Loucy (cell line): ENCODE measurements at regions not wholly inside any gene's neighbourhood (a gene's known extent, or its start where the extent isn't known, plus 50 kb on each side); places are given as distances from the start of the nearest gene placed in this dataset.

Experiments
- H2AFZ ChIP-seq: fragments of 200-600 bp; sonication (generic); 2 replicates; pipeline ENCODE4 v1.6.0; 2016; ENCODE audit warnings: antibody characterized with exemption, mild to moderate bottlenecking, low read length, moderate library complexity
- H3F3A ChIP-seq: fragments of 200-600 bp; 2 replicates; pipeline ENCODE4 v1.6.0; 2016; ENCODE audit warnings: antibody characterized with exemption, low read depth, mild to moderate bottlenecking
- H3K27me3 ChIP-seq: fragments of 200-600 bp; sonication (generic); 2 replicates; pipeline ENCODE4 v1.6.1; 2014; ENCODE audit warnings: low read length, mild to moderate bottlenecking; ENCODE audit not compliant: insufficient read depth, poor library complexity, severe bottlenecking
- H3K36me3 ChIP-seq: fragments of 200-600 bp; sonication (generic); 2 replicates; pipeline ENCODE4 v1.6.1; 2016; ENCODE audit warnings: low read length; ENCODE audit not compliant: insufficient read depth
- H3K4me1 ChIP-seq: fragments of 200-600 bp; sonication (generic); 2 replicates; pipeline ENCODE4 v1.5.1; 2014; ENCODE audit warnings: low read length, mild to moderate bottlenecking; ENCODE audit not compliant: insufficient read depth, poor library complexity, severe bottlenecking
- H3K4me2 ChIP-seq: fragments of 200-600 bp; sonication (generic); 2 replicates; pipeline ENCODE4 v1.6.0; 2014; ENCODE audit warnings: antibody characterized with exemption, low read length, low read depth, mild to moderate bottlenecking; ENCODE audit not compliant: poor library complexity, severe bottlenecking
- H3K4me3 ChIP-seq: fragments of 200-600 bp; sonication (generic); 2 replicates; pipeline ENCODE4 v1.5.1; 2014; ENCODE audit warnings: low read length, mild to moderate bottlenecking, mixed read lengths; ENCODE audit not compliant: poor library complexity, severe bottlenecking
- H3K79me2 ChIP-seq: fragments of 200-600 bp; sonication (generic); 2 replicates; pipeline ENCODE4 v1.6.1; 2014; ENCODE audit warnings: low read length; ENCODE audit not compliant: insufficient read depth
- H3K9ac ChIP-seq: fragments of 200-600 bp; sonication (generic); 2 replicates; pipeline ENCODE4 v1.6.0; 2014; ENCODE audit warnings: mild to moderate bottlenecking, low read depth, low read length, moderate library complexity; ENCODE audit not compliant: poor library complexity, severe bottlenecking
- H3K9me2 ChIP-seq: fragments of 200-600 bp; sonication (generic); replicated peaks from 2 replicates; pipeline ENCODE4 v1.6.1; 2016; ENCODE audit warnings: low read depth, low read length, mixed read lengths
- H3K9me3 ChIP-seq: fragments of 200-600 bp; sonication (generic); 2 replicates; pipeline ENCODE4 v1.6.1; 2014; ENCODE audit warnings: mild to moderate bottlenecking, antibody characterized with exemption, low read length, low read depth; ENCODE audit not compliant: insufficient read depth
- H4K20me1 ChIP-seq: fragments of 200-600 bp; sonication (generic); 2 replicates; pipeline ENCODE4 v1.6.0; 2014; ENCODE audit warnings: antibody characterized with exemption, low read length, mild to moderate bottlenecking; ENCODE audit not compliant: insufficient read depth, poor library complexity, severe bottlenecking
- EZH2phosphoT487 ChIP-seq: fragments of 200-600 bp; IDR thresholded peaks from 2 replicates; pipeline ENCODE4 v1.6.1; 2018; ENCODE audit warnings: antibody characterized with exemption, mild to moderate bottlenecking, moderate library complexity, borderline replicate concordance
- TF ChIP-seq, protein P1 (sequence below): fragments of 200-600 bp; sonication (generic); conservative IDR thresholded peaks from 2 replicates; pipeline ENCODE4 v1.5.1; 2014; ENCODE audit warnings: mild to moderate bottlenecking, antibody characterized with exemption, low read length

DNA sequence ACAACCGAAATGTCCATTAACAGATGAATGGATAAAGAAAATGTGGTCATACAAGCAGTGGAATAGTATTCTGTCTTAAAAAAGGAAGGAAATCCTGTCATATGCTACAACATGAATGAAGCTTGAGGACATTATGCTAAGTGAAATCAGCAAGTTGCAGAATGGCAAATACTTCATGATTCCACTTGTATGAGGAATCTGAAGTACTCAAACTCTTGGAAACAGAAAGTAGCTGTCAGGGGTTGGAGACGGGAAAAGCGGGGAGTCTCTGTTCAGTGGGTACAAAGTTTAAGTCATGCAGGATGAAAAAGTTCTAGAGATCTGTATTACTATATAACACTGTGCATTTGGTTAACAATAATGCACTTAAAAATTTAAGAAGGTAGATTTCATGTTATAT, 209.0 kb upstream of the SIX2 start:
- Histone ChIP-seq H2AFZ (no peak overlapping the region), H4K20me1 (no peaks in the 10 kb centered on the region), H3K36me3 (no peaks in the 10 kb centered on the region), H3K9ac (no peak overlapping the region), H3K79me2 (no peaks in the 10 kb centered on the region), H3K4me1 (peaks cover 8% of the 10 kb centered on the region), H3K9me2 (no peaks in the 10 kb centered on the region), H3K4me2 (no peak overlapping the region), H3K4me3 (no peak overlapping the region), H3K9me3 (no peaks in the 10 kb centered on the region), H3F3A (no peaks in the 10 kb centered on the region), H3K27me3 (no peaks in the 10 kb centered on the region)
- TF ChIP-seq EZH2phosphoT487 = no peak
- TF ChIP-seq, protein P1, sequence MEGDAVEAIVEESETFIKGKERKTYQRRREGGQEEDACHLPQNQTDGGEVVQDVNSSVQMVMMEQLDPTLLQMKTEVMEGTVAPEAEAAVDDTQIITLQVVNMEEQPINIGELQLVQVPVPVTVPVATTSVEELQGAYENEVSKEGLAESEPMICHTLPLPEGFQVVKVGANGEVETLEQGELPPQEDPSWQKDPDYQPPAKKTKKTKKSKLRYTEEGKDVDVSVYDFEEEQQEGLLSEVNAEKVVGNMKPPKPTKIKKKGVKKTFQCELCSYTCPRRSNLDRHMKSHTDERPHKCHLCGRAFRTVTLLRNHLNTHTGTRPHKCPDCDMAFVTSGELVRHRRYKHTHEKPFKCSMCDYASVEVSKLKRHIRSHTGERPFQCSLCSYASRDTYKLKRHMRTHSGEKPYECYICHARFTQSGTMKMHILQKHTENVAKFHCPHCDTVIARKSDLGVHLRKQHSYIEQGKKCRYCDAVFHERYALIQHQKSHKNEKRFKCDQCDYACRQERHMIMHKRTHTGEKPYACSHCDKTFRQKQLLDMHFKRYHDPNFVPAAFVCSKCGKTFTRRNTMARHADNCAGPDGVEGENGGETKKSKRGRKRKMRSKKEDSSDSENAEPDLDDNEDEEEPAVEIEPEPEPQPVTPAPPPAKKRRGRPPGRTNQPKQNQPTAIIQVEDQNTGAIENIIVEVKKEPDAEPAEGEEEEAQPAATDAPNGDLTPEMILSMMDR = no peak

DNA sequence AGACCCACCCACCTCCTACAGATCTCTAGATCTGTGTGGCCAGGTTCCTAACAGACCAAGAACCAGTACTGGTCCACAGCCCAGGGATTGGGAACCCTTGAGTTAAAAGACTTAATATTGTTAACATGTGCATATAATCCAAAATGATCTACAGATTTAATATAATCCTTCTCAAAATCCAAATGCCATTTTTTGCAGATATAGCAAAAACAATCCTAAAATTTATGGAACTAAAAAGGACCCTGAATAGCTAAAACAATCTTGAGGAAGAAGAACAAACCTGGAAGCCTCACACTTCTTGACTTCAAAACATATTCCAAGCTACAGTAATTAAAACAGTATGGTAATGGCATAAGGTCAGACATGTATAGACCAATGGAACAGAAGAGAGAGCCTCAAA, 206.9 kb upstream of the SIX2 start:
- H3F3A ChIP-seq = no peaks in the 10 kb centered on the region
- no peaks in the 10 kb centered on the region for H3K36me3 ChIP-seq
- H3K9me2 ChIP-seq = no peaks in the 10 kb centered on the region
- H3K4me3 ChIP-seq = no peak overlapping the region
- no peak overlapping the region for H3K9ac ChIP-seq
- H4K20me1 ChIP-seq = no peaks in the 10 kb centered on the region
- no peak overlapping the region for H2AFZ ChIP-seq
- no peaks in the 10 kb centered on the region for H3K79me2 ChIP-seq
- H3K4me1 ChIP-seq = peaks cover 18% of the 10 kb centered on the region
- H3K4me2 ChIP-seq = no peak overlapping the region
- H3K9me3 ChIP-seq = no peaks in the 10 kb centered on the region
- H3K27me3 ChIP-seq = no peaks in the 10 kb centered on the region
- TF ChIP-seq, protein P1 = no peak
- no peak for TF ChIP-seq EZH2phosphoT487

DNA sequence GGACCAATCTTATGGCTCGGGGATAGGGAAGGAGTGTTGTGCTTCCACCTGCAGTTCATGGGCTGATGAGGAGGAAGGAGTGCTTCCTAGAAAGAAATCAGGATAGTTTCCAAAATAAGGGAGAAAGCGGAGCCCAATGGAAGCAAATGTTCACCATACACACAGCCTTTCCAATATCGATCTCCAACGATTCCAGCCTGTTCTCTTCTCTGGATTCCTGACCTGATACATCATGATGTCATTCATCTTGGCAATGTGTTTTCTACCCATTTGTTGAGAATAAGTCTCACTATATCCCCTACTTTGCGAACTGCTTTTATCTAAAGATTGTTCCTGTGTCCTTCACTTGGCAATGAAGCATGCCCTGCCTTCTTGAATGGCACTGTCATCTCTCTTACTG, 205.3 kb upstream of the SIX2 start:
- no peak for TF ChIP-seq EZH2phosphoT487
- TF ChIP-seq, protein P1 = no peak
- Histone ChIP-seq H3K9ac (no peak overlapping the region), H3K79me2 (no peaks in the 10 kb centered on the region), H3K9me3 (no peaks in the 10 kb centered on the region), H3K36me3 (no peaks in the 10 kb centered on the region), H3F3A (no peaks in the 10 kb centered on the region), H3K4me1 (peaks cover 25% of the 10 kb centered on the region), H3K4me2 (no peak overlapping the region), H3K27me3 (no peaks in the 10 kb centered on the region), H2AFZ (no peak overlapping the region), H4K20me1 (no peaks in the 10 kb centered on the region), H3K9me2 (no peaks in the 10 kb centered on the region), H3K4me3 (no peak overlapping the region)
